GM21737 (cell line): ENCODE measurements at regions not wholly inside any gene's neighbourhood (a gene's known extent, or its start where the extent isn't known, plus 50 kb on each side); places are given as distances from the start of the nearest gene placed in this dataset.

Experiments used
- ATAC-seq: cut with Tn5 transposase; IDR thresholded peaks from one replicate; pipeline ENCODE4 v1.9.1; 2021; ENCODE audit warnings: mild to moderate bottlenecking, moderate library complexity; ENCODE audit not compliant: unreplicated experiment

GRCh38 chr5:107294211-107294550 lies 376.6 kb downstream of the EFNA5 start:
- peak; percentile 72 for ATAC-seq

DNA sequence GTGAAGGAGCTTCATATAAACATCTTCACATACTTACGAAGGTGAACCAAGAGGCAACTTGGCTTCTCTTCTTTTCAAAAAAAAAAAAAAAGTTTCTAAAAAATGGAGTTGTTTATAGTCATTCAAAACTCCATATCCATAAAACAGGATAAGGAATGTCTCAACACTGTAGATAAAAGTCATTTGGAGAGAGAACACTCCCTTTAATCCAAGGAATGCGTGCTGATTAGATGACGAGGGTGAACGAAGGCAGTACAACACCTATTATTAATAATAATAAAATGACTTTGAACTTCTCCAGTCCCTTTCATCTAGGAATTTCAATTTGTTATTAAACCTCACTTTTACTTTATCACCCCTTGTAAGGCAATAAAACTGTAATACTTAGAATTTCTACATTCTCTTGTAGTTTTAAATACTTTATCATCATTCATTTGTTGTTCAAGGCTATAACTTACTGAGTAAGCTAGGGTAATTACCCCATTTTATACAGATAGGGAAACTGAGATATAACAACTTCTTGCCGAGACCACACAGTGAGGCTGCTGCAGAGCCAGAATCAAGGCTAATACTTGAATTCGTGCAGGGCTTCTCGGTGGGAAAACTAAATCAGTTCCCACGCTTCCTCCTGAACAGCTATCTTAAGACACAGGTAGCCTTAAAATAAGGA lies 377.1 kb downstream of the EFNA5 start:
- peak; percentile 1 for ATAC-seq

DNA sequence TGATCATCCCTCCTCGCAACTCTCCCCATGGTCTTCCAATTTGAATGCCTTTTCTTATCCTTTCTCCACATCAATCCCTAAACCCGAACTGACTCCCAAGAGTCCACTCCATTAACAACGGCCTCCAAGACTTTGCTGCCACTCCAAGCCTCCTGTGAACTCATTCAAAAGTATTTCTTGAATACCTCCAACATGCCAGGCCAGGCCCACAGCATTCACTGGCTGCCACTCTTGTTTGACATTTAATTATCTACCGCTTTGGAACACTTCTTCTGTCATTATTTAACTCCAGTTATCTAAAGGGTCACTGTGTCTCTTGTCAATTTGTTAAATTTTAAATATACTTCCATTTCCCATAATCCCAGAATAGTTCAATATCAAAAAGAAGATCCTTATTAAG lies 378.9 kb downstream of the EFNA5 start:
- no peak for ATAC-seq

GRCh38 chr5:107290780-107291398 lies 379.8 kb downstream of the EFNA5 start:
- no peak for ATAC-seq

- ATAC-seq, result peak; percentile 88
Observed at GRCh38 chr5:107289030-107289714, 381.6 kb downstream of the EFNA5 start.

DNA sequence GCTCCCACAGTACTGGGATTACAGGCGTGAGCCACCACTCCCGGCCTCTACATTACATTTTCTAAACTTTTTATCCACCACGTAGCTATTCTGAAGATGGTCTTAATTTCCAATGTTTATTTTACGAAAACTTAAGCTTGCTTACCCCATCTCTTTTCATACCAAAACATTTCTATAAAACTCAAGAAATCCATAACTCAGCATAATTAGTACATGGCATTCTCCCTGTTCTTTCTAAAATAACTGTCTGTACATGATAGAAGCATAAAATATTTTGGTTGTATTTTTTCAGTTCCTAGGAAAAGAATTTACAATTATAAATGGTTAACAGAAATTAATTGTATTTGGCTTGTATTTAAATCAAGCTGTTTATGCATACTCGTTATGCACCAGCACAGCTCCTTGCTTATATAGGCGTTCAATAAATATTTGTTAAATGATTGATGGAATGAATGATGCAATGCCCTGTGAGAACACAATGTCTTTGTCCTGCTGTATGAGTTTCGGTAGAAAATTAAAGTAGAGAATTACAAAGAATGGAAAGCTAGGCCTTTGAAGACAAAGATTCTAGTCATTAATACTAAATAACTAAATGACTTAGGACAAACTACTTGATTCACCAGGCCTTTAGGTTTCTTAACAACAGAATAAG lies 384.2 kb downstream of the EFNA5 start:
- no peak for ATAC-seq

- ATAC-seq, result no peak
Observed at GRCh38 chr5:107285772-107286171, 385.0 kb downstream of the EFNA5 start.

DNA sequence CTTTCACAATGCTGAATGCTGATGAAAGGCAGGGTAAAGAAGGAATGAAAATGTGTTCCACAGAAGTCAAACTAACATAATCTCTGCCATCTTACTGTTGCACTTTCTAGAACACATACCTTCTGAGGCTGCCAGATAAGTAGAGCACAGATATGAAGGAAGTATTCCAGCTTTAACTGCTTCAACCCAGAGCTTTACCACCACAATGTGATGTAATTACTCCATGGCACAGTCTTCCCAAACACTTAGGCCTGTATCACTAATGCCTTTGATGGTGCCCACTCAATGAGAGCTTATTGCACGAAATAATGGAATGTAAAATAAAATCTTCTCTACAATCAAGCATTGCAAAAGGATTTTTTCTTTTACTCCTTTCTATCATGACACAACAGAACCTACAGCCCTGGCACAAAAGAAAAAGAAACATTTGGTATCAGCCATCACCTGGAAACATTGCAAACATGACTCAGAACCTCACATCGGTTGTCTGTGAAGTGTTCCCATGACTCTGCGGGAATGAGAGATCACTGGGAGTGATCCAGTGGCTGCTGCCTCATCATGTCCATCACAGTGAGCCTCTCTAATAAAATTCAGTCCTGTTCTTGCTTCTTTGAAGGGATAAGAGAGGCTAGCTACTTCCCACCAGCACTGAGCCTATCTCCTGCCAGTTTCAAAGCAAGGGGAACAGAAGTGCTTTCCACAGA lies 385.8 kb downstream of the EFNA5 start:
- no peak for ATAC-seq

- ATAC-seq, result no peak
Observed at GRCh38 chr5:107282061-107282460, 388.7 kb downstream of the EFNA5 start.

GRCh38 chr5:107278774-107279173 lies 392.0 kb downstream of the EFNA5 start:
- ATAC-seq, result no peak

- no peak for ATAC-seq
Observed at GRCh38 chr5:107277485-107278125, 393.1 kb downstream of the EFNA5 start.

- no peak for ATAC-seq
Observed at GRCh38 chr5:107275333-107275732, 395.4 kb downstream of the EFNA5 start.

DNA sequence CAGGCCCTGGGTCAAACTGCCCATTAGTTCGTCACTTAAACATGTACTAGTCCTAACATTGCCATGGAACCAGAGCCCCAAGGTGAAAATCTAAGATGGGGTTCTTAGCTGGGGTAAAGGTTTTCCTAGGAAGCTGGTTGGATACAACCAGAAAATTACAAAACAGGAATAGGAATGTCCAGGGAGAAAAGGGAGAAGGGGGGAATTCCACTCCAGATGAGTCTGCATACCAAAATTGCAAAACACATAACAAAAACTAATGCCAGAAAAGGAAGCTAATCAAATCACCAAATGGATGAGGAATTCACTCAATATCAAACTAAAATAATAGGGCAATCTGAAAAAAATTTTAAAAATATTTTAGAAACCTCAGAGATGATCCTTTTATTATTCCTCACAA lies 396.2 kb downstream of the EFNA5 start:
- ATAC-seq, result no peak

GRCh38 chr5:107272954-107273353 lies 397.8 kb downstream of the EFNA5 start:
- no peak for ATAC-seq

DNA sequence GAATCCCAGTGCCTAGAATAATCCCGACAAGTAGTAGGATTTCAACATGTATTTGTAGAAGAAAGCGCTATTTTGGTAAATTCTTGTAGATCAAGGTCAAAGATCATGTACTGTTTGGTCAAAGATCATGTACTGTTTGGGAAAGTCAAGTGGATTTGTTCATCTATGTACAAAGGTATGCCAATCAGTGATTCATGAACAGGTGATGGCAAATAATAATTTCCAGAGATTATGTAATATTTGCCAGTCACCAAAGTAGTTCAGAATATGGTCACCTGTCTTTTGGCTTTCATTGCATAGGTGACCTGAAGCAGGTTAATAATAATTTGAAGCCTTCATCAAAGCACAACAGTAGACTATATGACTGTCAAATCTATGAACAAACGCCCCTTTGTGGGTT lies 398.2 kb downstream of the EFNA5 start:
- ATAC-seq, result no peak

GRCh38 chr5:107271682-107272350 lies 398.9 kb downstream of the EFNA5 start:
- no peak for ATAC-seq

GRCh38 chr5:107270561-107270960 lies 400.2 kb downstream of the EFNA5 start:
- no peak for ATAC-seq

DNA sequence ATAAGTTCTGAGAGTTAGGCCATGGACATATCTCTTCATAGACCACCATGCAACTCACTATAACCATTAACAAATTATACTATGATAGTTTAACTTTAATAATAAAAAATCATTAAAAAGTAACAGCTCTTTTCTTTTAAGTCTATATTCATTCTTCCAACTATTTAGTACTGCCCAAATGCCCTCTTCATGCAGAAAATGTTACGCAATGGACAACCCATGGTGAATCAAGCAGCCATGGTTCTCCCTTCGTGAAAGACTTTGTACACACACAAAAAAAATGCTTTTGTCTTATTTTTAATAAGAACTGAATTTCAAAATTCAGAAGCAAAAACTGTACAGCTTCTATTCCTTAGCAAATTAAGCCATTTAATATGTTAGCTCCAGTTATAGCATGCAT lies 401.1 kb downstream of the EFNA5 start:
- ATAC-seq, result no peak

- no peak for ATAC-seq
Observed at GRCh38 chr5:107269256-107269655, 401.5 kb downstream of the EFNA5 start.

GRCh38 chr5:107268241-107268640 lies 402.5 kb downstream of the EFNA5 start:
- ATAC-seq, result no peak
